ENCODE measurements at regions not wholly inside any gene's neighbourhood (a gene's known extent, or its start where the extent isn't known, plus 50 kb on each side); places are given as distances from the start of the nearest gene placed in this dataset.

DNA sequence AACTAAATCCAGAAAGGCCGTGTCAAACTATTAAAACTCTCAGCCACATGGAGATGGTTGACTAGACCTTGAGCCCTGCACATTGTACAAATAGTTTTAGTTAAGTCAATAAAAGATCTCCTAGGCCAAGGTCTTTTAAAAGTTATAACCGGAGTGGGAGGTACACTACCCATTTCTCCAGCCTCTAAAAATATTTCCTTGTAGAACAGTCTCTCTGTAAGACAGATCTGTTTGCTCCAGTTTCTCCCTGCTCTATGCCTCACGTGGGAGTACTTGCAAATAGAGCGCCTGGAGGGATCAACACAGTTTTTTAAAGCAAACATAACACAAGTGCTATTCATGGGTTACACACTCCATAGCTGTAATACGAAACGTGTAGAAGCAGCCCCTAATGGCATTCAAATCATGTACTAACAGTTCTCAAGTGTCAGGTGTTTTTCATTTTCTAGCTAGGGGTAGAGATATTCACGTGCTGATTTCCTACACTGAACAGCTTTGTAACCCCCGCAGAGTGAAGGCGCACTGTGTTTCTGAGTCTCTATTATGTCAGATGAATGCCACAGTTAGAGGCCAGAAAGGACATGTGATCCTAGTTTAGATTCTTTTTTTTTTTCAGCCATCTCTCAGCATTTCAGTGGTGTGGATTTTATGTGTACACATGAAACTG, 703.4 kb upstream of the GRAMD2B start (continued):
- TF ChIP-seq IRF1 (CRISPR knock-in tag; IDR thresholded peaks at IDR 0.05; ENCODE audit: low read depth), result no peak
- TF ChIP-seq ZNF335 (CRISPR knock-in tag; IDR thresholded peaks at IDR 0.05), result no peak
- 0 out of 2 replicates have a peak, but pooled peaks have one; percentile 47 for TF ChIP-seq ZNF256 (CRISPR knock-in tag; conservative IDR thresholded peaks at IDR 0.05)
- TF ChIP-seq, protein P1, sequence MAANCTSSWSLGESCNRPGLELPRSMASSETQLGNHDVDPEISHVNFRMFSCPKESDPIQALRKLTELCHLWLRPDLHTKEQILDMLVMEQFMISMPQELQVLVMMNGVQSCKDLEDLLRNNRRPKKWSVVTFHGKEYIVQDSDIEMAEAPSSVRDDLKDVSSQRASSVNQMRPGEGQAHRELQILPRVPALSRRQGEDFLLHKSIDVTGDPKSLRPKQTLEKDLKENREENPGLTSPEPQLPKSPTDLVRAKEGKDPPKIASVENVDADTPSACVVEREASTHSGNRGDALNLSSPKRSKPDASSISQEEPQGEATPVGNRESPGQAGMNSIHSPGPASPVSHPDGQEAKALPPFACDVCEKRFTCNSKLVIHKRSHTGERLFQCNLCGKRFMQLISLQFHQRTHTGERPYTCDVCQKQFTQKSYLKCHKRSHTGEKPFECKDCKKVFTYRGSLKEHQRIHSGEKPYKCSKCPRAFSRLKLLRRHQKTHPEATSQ (CRISPR knock-in tag; IDR thresholded peaks at IDR 0.05; ENCODE audit: borderline replicate concordance), result peak; percentile 64; the same call in 1 of the 2 replicates
- no peak for TF ChIP-seq ZNF749 (CRISPR knock-in tag; IDR thresholded peaks at IDR 0.05; ENCODE audit: borderline replicate concordance)
- no peak for TF ChIP-seq HNF1A (IDR thresholded peaks at IDR 0.05; ENCODE audit: low read depth)
- peak; percentile 68; the same call in 1 of the 2 replicates for TF ChIP-seq HNF1A (CRISPR knock-in tag; IDR thresholded peaks at IDR 0.05; ENCODE audit: borderline replicate concordance)
- no peak for TF ChIP-seq GTF3A (CRISPR knock-in tag; conservative IDR thresholded peaks at IDR 0.05)
- TF ChIP-seq, protein P2, sequence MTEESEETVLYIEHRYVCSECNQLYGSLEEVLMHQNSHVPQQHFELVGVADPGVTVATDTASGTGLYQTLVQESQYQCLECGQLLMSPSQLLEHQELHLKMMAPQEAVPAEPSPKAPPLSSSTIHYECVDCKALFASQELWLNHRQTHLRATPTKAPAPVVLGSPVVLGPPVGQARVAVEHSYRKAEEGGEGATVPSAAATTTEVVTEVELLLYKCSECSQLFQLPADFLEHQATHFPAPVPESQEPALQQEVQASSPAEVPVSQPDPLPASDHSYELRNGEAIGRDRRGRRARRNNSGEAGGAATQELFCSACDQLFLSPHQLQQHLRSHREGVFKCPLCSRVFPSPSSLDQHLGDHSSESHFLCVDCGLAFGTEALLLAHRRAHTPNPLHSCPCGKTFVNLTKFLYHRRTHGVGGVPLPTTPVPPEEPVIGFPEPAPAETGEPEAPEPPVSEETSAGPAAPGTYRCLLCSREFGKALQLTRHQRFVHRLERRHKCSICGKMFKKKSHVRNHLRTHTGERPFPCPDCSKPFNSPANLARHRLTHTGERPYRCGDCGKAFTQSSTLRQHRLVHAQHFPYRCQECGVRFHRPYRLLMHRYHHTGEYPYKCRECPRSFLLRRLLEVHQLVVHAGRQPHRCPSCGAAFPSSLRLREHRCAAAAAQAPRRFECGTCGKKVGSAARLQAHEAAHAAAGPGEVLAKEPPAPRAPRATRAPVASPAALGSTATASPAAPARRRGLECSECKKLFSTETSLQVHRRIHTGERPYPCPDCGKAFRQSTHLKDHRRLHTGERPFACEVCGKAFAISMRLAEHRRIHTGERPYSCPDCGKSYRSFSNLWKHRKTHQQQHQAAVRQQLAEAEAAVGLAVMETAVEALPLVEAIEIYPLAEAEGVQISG (CRISPR knock-in tag; IDR thresholded peaks at IDR 0.05), result peak; percentile 36; the same call in 1 of the 2 replicates
- TF ChIP-seq ZFY (CRISPR knock-in tag; IDR thresholded peaks at IDR 0.05), result peak; percentile 32; the same call in 1 of the 2 replicates
- no peak; the same call in 1 of the 2 replicates for TF ChIP-seq ZNF614 (CRISPR knock-in tag; IDR thresholded peaks at IDR 0.05; ENCODE audit: borderline replicate concordance)
- TF ChIP-seq TBX3 (IDR thresholded peaks at IDR 0.05; ENCODE audit: borderline replicate concordance), result 0 out of 2 replicates have a peak, but pooled peaks have one; percentile 33
- TF ChIP-seq SMC3 (IDR thresholded peaks at IDR 0.05; ENCODE audit: low read length), result no peak
- peak; percentile 60 for TF ChIP-seq YEATS4 (CRISPR knock-in tag; IDR thresholded peaks at IDR 0.05; ENCODE audit: borderline replicate concordance)
- peak; percentile 66; the same call in 1 of the 2 replicates for TF ChIP-seq EHMT2 (IDR thresholded peaks at IDR 0.05; ENCODE audit: borderline replicate concordance, low read depth, low read length)
- TF ChIP-seq ESRRA (CRISPR knock-in tag; IDR thresholded peaks at IDR 0.05; ENCODE audit: low read depth), result peak; percentile 62; the same call in 1 of the 2 replicates
- peak; percentile 86 for TF ChIP-seq KDM6A (CRISPR knock-in tag; IDR thresholded peaks at IDR 0.05; ENCODE audit: low read depth)
- peak; percentile 38; the same call in 1 of the 2 replicates for TF ChIP-seq HNF4G (IDR thresholded peaks at IDR 0.05; ENCODE audit: borderline replicate concordance, low read depth, low read length)
- no peak for TF ChIP-seq HNF4G (CRISPR knock-in tag; IDR thresholded peaks at IDR 0.05; ENCODE audit: borderline replicate concordance, low read depth)
- no peak for TF ChIP-seq TSC22D2 (CRISPR knock-in tag; IDR thresholded peaks at IDR 0.05; ENCODE audit: borderline replicate concordance)

Measured in HepG2 (cell line).